Stimulated activated CD4-positive, alpha-beta T cell treated with anti-CD3 and anti-CD28 coated beads, Interleukin-1b, Interleukin-23, amount 100 ng/mL, for 24 hours (primary cell): ENCODE measurements at regions not wholly inside any gene's neighbourhood (a gene's known extent, or its start where the extent isn't known, plus 50 kb on each side); places are given as distances from the start of the nearest gene placed in this dataset.
"Not testable (repeated sequence)": the region's sequence is repeated elsewhere in the genome, so short reads cannot be mapped to it uniquely, and the experiment has no call there.

ENCODE experiments used
- DNase-seq, 4 experiments: peaks; one replicate each; pipeline ENCODE4 v3.0.0-alpha.2; 2020; ENCODE audit warnings: low read depth in 4 of 4, low spot score in 1 of 4

- no peak for DNase-seq
These were observed 60.8 kb downstream of the COPRS start for GRCh38 chr17:31798205-31798724.

- DNase-seq, result not testable (repeated sequence)
These were observed 63.1 kb downstream of the COPRS start for GRCh38 chr17:31795941-31796340.

- no peak for DNase-seq
These were observed 64.9 kb downstream of the COPRS start for GRCh38 chr17:31794111-31794510.

GRCh38 chr17:31793634-31794033 lies 65.4 kb downstream of the COPRS start:
- DNase-seq, result not testable (repeated sequence)

GRCh38 chr17:31792007-31792585 lies 66.9 kb downstream of the COPRS start:
- no peak for DNase-seq

GRCh38 chr17:31789707-31790505 lies 69.1 kb downstream of the COPRS start:
- DNase-seq, result no peak

- DNase-seq, result no peak
These were observed 70.1 kb downstream of the COPRS start for GRCh38 chr17:31788956-31789355.

- DNase-seq, result no peak
These were observed 70.5 kb downstream of the COPRS start for GRCh38 chr17:31788571-31788946.

- DNase-seq, result no peak
These were observed 71.0 kb downstream of the COPRS start for GRCh38 chr17:31787857-31788570.

- DNase-seq, result no peak
These were observed 72.1 kb downstream of the COPRS start for GRCh38 chr17:31786796-31787481.

- no peak for DNase-seq
These were observed 78.6 kb downstream of the COPRS start for GRCh38 chr17:31780483-31780882.

- no peak for DNase-seq
These were observed 80.5 kb downstream of the COPRS start for GRCh38 chr17:31778523-31778922.

- not testable (repeated sequence) for DNase-seq
These were observed 87.7 kb downstream of the COPRS start for GRCh38 chr17:31771328-31771727.

- not testable (repeated sequence) for DNase-seq
These were observed 88.5 kb downstream of the COPRS start for GRCh38 chr17:31770501-31770900.

- not testable (repeated sequence) for DNase-seq
These were observed 97.1 kb downstream of the COPRS start for GRCh38 chr17:31761836-31762510.

GRCh38 chr17:31758646-31759045 lies 100.4 kb downstream of the COPRS start:
- no peak for DNase-seq

GRCh38 chr17:31757097-31757496 lies 101.9 kb downstream of the COPRS start:
- no peak for DNase-seq

GRCh38 chr17:31754239-31754945 lies 104.7 kb downstream of the COPRS start:
- DNase-seq, result no peak

- DNase-seq, result no peak
These were observed 106.0 kb downstream of the COPRS start for GRCh38 chr17:31753011-31753410.

GRCh38 chr17:31752584-31752983 lies 106.5 kb downstream of the COPRS start:
- no peak for DNase-seq
